HCT116 (cell line): ENCODE measurements at regions not wholly inside any gene's neighbourhood (a gene's known extent, or its start where the extent isn't known, plus 50 kb on each side); places are given as distances from the start of the nearest gene placed in this dataset.

Experiments used
- ATAC-seq: fragments of 200-7000 bp; cut with Tn5 transposase; 2 replicates; pipeline ENCODE4 v1.9.1; 2020; ENCODE audit warnings: mild to moderate bottlenecking, moderate library complexity
- BruUV-seq: library from RNA; stranded (reverse); fragments of 400-500 nt; replicated peaks from 2 replicates; lab custom pipeline; 2021; lab: Mats Ljungman, UMichigan
- CTCF ChIA-PET: fragments of 300-600 bp; sonication (Branson Sonifier 250); formaldehyde crosslinking; loops from one replicate; lab custom pipeline; 2021; ENCODE audit warnings: antibody characterized with exemption; lab: Charles Lee
- POLR2A ChIA-PET: fragments of 300-600, 350-600 bp; sonication (Branson Sonifier 250); formaldehyde crosslinking; loops from one replicate; lab custom pipeline; 2021; ENCODE audit warnings: antibody characterized with exemption; lab: Charles Lee
- RAD21 ChIA-PET, 2 experiments: fragments of 300-600 bp; sonication (Branson Sonifier 250); formaldehyde crosslinking; loops; one replicate each; lab custom pipeline; 2023; ENCODE audit warnings: low total read pairs in 2 of 2; ENCODE audit not compliant: uncharacterized antibody in 2 of 2, unreplicated experiment in 2 of 2, low non-redundant PET in 1 of 2; lab: Charles Lee
- DNase-seq: peaks from one replicate; pipeline ENCODE4 v3.0.0-alpha.2; 2010; ENCODE audit warnings: low read depth, low spot score
- H2AFZ ChIP-seq: fragments of 200-600 bp; shearing (Covaris generic), sonication (generic); 2 replicates; pipeline ENCODE4 v1.6.1; 2017; ENCODE audit warnings: low read depth, mixed run types, mixed read lengths, antibody characterized with exemption, low read length; ENCODE audit not compliant: poor library complexity, severe bottlenecking
- H3K27ac ChIP-seq: 2 replicates; pipeline ENCODE4 v1.5.1; 2012; ENCODE audit warnings: low read depth, low read length
- H3K27me3 ChIP-seq: fragments of 200-600 bp; sonication (generic); 2 replicates; pipeline ENCODE4 v1.6.1; 2016; ENCODE audit warnings: mixed run types, low read length, mixed read lengths; ENCODE audit not compliant: insufficient read depth
- H3K36me3 ChIP-seq, 2 experiments: fragments of 200-500 bp in 1 of 2; fragments of 200-600 bp in 1 of 2; sonication (Bioruptor generic) in 1 of 2; sonication (generic) in 1 of 2; 2 replicates each; pipeline versions ENCODE4 v1.5.1 to v1.6.1; 2014 to 2016; ENCODE audit warnings: low read length in 2 of 2, inconsistent platforms in 1 of 2, mixed read lengths in 1 of 2, mixed run types in 1 of 2; ENCODE audit not compliant: insufficient read depth in 2 of 2, control insufficient read depth in 1 of 2
- H3K4me1 ChIP-seq, 2 experiments: fragments of 200-600 bp in 1 of 2; sonication (generic) in 1 of 2; 2 replicates each; pipeline versions ENCODE4 v1.5.1 to v1.6.1; 2012 to 2017; ENCODE audit warnings: low read length in 2 of 2, inconsistent platforms in 1 of 2, mild to moderate bottlenecking in 1 of 2, mixed read lengths in 1 of 2, mixed run types in 1 of 2, moderate library complexity in 1 of 2; ENCODE audit not compliant: insufficient read depth in 2 of 2, control insufficient read depth in 1 of 2
- H3K4me2 ChIP-seq: fragments of 200-600 bp; sonication (generic); 2 replicates; pipeline ENCODE4 v1.6.1; 2017; ENCODE audit warnings: mixed run types, low read length, mixed read lengths
- H3K4me3 ChIP-seq, 2 experiments: fragments of 200-600 bp in 1 of 2; sonication (generic) in 1 of 2; replicated peaks in 1 of 2; 2 replicates each; pipeline ENCODE4 v1.5.1; 2011 to 2016; ENCODE audit warnings: low read length in 2 of 2, control low read depth in 1 of 2, low read depth in 1 of 2, mild to moderate bottlenecking in 1 of 2, mixed read lengths in 1 of 2, mixed run types in 1 of 2
- H3K79me2 ChIP-seq: fragments of 200-600 bp; sonication (generic); 2 replicates; pipeline ENCODE4 v1.6.1; 2017; ENCODE audit warnings: mild to moderate bottlenecking, mixed run types, low read length, moderate library complexity, mixed read lengths; ENCODE audit not compliant: insufficient read depth
- H3K9ac ChIP-seq: fragments of 200-600 bp; sonication (generic); 2 replicates; pipeline ENCODE4 v1.6.1; 2016; ENCODE audit warnings: low read length, mixed read lengths
- H3K9me2 ChIP-seq: fragments of 200-600 bp; sonication (generic), shearing (Covaris generic); 2 replicates; pipeline ENCODE4 v1.6.1; 2017; ENCODE audit warnings: mixed run types, mild to moderate bottlenecking, moderate library complexity; ENCODE audit not compliant: insufficient read depth
- H3K9me3 ChIP-seq, 2 experiments: fragments of 200-500 bp in 1 of 2; fragments of 200-600 bp in 1 of 2; sonication (Bioruptor generic) in 1 of 2; sonication (generic) in 1 of 2; 2 replicates each; pipeline ENCODE4 v1.6.1; 2014 to 2017; ENCODE audit warnings: low read length in 2 of 2, mixed read lengths in 2 of 2, inconsistent platforms in 1 of 2, low read depth in 1 of 2, mild to moderate bottlenecking in 1 of 2, mixed run types in 1 of 2, moderate library complexity in 1 of 2; ENCODE audit not compliant: control insufficient read depth in 1 of 2, insufficient read depth in 1 of 2
- H4K20me1 ChIP-seq: fragments of 200-600 bp; sonication (generic), shearing (Covaris generic); 2 replicates; pipeline ENCODE4 v1.6.1; 2017; ENCODE audit warnings: mixed run types, mild to moderate bottlenecking, moderate library complexity; ENCODE audit not compliant: insufficient read depth
- ATF3 ChIP-seq: IDR thresholded peaks from 2 replicates; pipeline ENCODE4 v1.6.1; 2012
- CEBPB ChIP-seq: IDR thresholded peaks from 2 replicates; pipeline ENCODE4 v1.6.1; 2012; ENCODE audit warnings: low read depth
- CTCF ChIP-seq, 3 experiments: fragments of 200-600 bp in 1 of 3; sonication (generic) in 1 of 3; IDR thresholded peaks in 2 of 3; conservative IDR thresholded peaks in 1 of 3; 2 replicates each; pipeline ENCODE4 v1.5.1; 2012 to 2017; ENCODE audit warnings: low read depth in 2 of 3, low read length in 2 of 3, antibody characterized with exemption in 1 of 3, borderline replicate concordance in 1 of 3, control low read depth in 1 of 3, mild to moderate bottlenecking in 1 of 3, mixed read lengths in 1 of 3, mixed run types in 1 of 3, moderate library complexity in 1 of 3; ENCODE audit not compliant: insufficient read depth in 1 of 3
- EGR1 ChIP-seq: IDR thresholded peaks from 2 replicates; pipeline ENCODE4 v1.6.1; 2012; ENCODE audit warnings: low read depth
- ELF1 ChIP-seq: IDR thresholded peaks from 2 replicates; pipeline ENCODE4 v1.6.1; 2012; ENCODE audit warnings: low read depth, borderline replicate concordance
- EZH2 ChIP-seq: fragments of 200-600 bp; sonication (generic); IDR thresholded peaks from 2 replicates; pipeline ENCODE4 v1.6.1; 2017; ENCODE audit warnings: antibody characterized with exemption, mixed run types
- EZH2phosphoT487 ChIP-seq: fragments of 200-600 bp; IDR thresholded peaks from 2 replicates; pipeline ENCODE4 v1.6.1; 2018; ENCODE audit warnings: antibody characterized with exemption, borderline replicate concordance
- FOSL1 ChIP-seq: IDR thresholded peaks from 2 replicates; pipeline ENCODE4 v1.6.1; 2012; ENCODE audit warnings: low read depth
- JUND ChIP-seq: IDR thresholded peaks from 2 replicates; pipeline ENCODE4 v1.6.1; 2012
- MAX ChIP-seq: IDR thresholded peaks from 2 replicates; pipeline ENCODE4 v1.6.1; 2012
- POLR2A ChIP-seq: IDR thresholded peaks from 2 replicates; pipeline ENCODE4 v1.7.0; 2011; ENCODE audit warnings: borderline replicate concordance; ENCODE audit not compliant: insufficient read depth, insufficient read length; ENCODE audit errors: extremely low read depth
- POLR2AphosphoS5 ChIP-seq: IDR thresholded peaks from 2 replicates; pipeline ENCODE4 v1.6.1; 2011; ENCODE audit warnings: mild to moderate bottlenecking, low read depth, low read length, moderate library complexity
- RAD21 ChIP-seq: IDR thresholded peaks from 2 replicates; pipeline ENCODE4 v1.6.1; 2012; ENCODE audit warnings: low read depth, mild to moderate bottlenecking
- REST ChIP-seq: IDR thresholded peaks from 2 replicates; pipeline ENCODE4 v1.6.1; 2012; ENCODE audit warnings: low read depth
- SP1 ChIP-seq: IDR thresholded peaks from 2 replicates; pipeline ENCODE4 v1.6.1; 2012; ENCODE audit warnings: low read depth
- SRF ChIP-seq: IDR thresholded peaks from 2 replicates; pipeline ENCODE4 v1.6.1; 2012; ENCODE audit warnings: low read depth
- TCF7L2 ChIP-seq: IDR thresholded peaks from 2 replicates; pipeline ENCODE4 v1.7.0; 2011; ENCODE audit warnings: borderline replicate concordance, inconsistent platforms; ENCODE audit not compliant: insufficient read depth, insufficient read length; ENCODE audit errors: extremely low read depth
- YY1 ChIP-seq: IDR thresholded peaks from 2 replicates; pipeline ENCODE4 v1.6.1; 2011; ENCODE audit warnings: low read length, low read depth, moderate library complexity, mild to moderate bottlenecking; ENCODE audit not compliant: insufficient replicate concordance; ENCODE audit errors: extremely low read depth
- ZFX ChIP-seq: fragments of 450-650 bp; IDR thresholded peaks from 2 replicates; pipeline ENCODE4 v1.6.1; 2017
- ZNF274 ChIP-seq: fragments of 200-500 bp; sonication (Bioruptor generic); IDR thresholded peaks from 2 replicates; pipeline ENCODE4 v1.6.1; 2014; ENCODE audit warnings: mild to moderate bottlenecking, low read depth, low read length, inconsistent platforms
- intact Hi-C: fragments of 100-400 bp; cut with micrococcal nuclease; formaldehyde crosslinking; loops from 2 replicates; pipeline ENCODE4 v1.10.0; 2022

- POLR2A ChIA-PET: no interaction called here
- Histone ChIP-seq H3K4me3 (no peak overlapping the region), H2AFZ (no peak overlapping the region), H4K20me1 (no peaks in the 10 kb centered on the region), H3K9me2 (no peaks in the 10 kb centered on the region; the same call in 1 of the 2 replicates), H3K79me2 (no peaks in the 10 kb centered on the region), H3K27ac (no peak overlapping the region), H3K4me2 (no peak overlapping the region), H3K9ac (no peak overlapping the region), H3K27me3 (no peaks in the 10 kb centered on the region), H3K4me1 (no peaks in the 10 kb centered on the region), H3K9me3 (no peaks in the 10 kb centered on the region), H3K36me3 (no peaks in the 10 kb centered on the region)
- CTCF ChIA-PET: no interaction called here
- RAD21 ChIA-PET: no interaction called here
- no TSS peak for BruUV-seq
- intact Hi-C loops: no loop called here
- TF ChIP-seq EGR1 (no peak), SRF (no peak), MAX (no peak), ZFX (no peak), CTCF (IDR thresholded peaks at IDR 0.05 in 2 of 3, conservative IDR thresholded peaks at IDR 0.05 in 1 of 3; ENCODE audit: borderline replicate concordance in 1 of 3, insufficient read depth in 1 of 3, low read depth in 2 of 3, low read length in 2 of 3) (no peak), FOSL1 (no peak), TCF7L2 (no peak), SP1 (no peak), EZH2phosphoT487 (no peak), EZH2 (no peak), POLR2AphosphoS5 (no peak), ATF3 (no peak), JUND (no peak), RAD21 (no peak), CEBPB (no peak), POLR2A (no peak), REST (no peak), ELF1 (no peak), YY1 (no peak), ZNF274 (no peak)
- DNase-seq (no peak), ATAC-seq (no peak)
Observed at GRCh38 chr10:33497338-33497737, 162.9 kb upstream of the NRP1 start.
